Keratinocyte (primary cell): ENCODE measurements at regions not wholly inside any gene's neighbourhood (a gene's known extent, or its start where the extent isn't known, plus 50 kb on each side); places are given as distances from the start of the nearest gene placed in this dataset.

Experiments
- DNase-seq: peaks from one replicate; pipeline ENCODE4 v3.0.0-alpha.2; 2011; ENCODE audit warnings: low read depth, missing footprints, low spot score
- FAIRE-seq: peaks from 2 replicates; lab custom pipeline; 2011; peaks lifted over from hg19 to GRCh38; lab: Jason Lieb, UNC
- H2AFZ ChIP-seq: 2 replicates; pipeline ENCODE4 v1.6.0; 2012; ENCODE audit warnings: low read length, control low read depth, inconsistent platforms; ENCODE audit not compliant: control insufficient read depth
- H3K27ac ChIP-seq: 2 replicates; pipeline ENCODE4 v1.5.1; 2011; ENCODE audit warnings: low read length; ENCODE audit not compliant: control insufficient read depth, insufficient read depth
- H3K27me3 ChIP-seq: 3 replicates; pipeline ENCODE4 v1.6.0; 2011; ENCODE audit warnings: low read length; ENCODE audit not compliant: control insufficient read depth, insufficient read depth; ENCODE audit errors: extremely low read depth
- H3K36me3 ChIP-seq, 2 experiments: 2 replicates in 1 of 2; 3 replicates in 1 of 2; pipeline ENCODE4 v1.5.1; 2011; ENCODE audit warnings: low read length in 2 of 2, mild to moderate bottlenecking in 1 of 2; ENCODE audit not compliant: control insufficient read depth in 2 of 2, insufficient read depth in 2 of 2; ENCODE audit errors: extremely low read depth in 1 of 2
- H3K4me1 ChIP-seq: 3 replicates; pipeline ENCODE4 v1.5.1; 2011; ENCODE audit warnings: low read length; ENCODE audit not compliant: control insufficient read depth, insufficient read depth; ENCODE audit errors: extremely low read depth
- H3K4me2 ChIP-seq: 3 replicates; pipeline ENCODE4 v1.6.0; 2011; ENCODE audit warnings: low read depth, low read length; ENCODE audit not compliant: control insufficient read depth, insufficient read depth; ENCODE audit errors: extremely low read depth
- H3K4me3 ChIP-seq, 3 experiments: fragments of 200-600 bp in 1 of 3; sonication (generic) in 1 of 3; 2 replicates in 2 of 3; 3 replicates in 1 of 3; pipeline ENCODE4 v1.5.1; 2011 to 2016; ENCODE audit warnings: low read length in 3 of 3, mild to moderate bottlenecking in 3 of 3, control low read depth in 2 of 3, inconsistent platforms in 1 of 3, low read depth in 1 of 3, mixed read lengths in 1 of 3, mixed run types in 1 of 3, moderate library complexity in 1 of 3; ENCODE audit not compliant: control insufficient read depth in 2 of 3, insufficient read depth in 2 of 3; ENCODE audit errors: extremely low read depth in 1 of 3
- H3K79me2 ChIP-seq: 2 replicates; pipeline ENCODE4 v1.6.0; 2012; ENCODE audit warnings: low read length; ENCODE audit not compliant: control insufficient read depth, insufficient read depth
- H3K9ac ChIP-seq: 3 replicates; pipeline ENCODE4 v1.6.0; 2011; ENCODE audit warnings: low read length; ENCODE audit not compliant: control insufficient read depth, insufficient read depth; ENCODE audit errors: extremely low read depth
- H3K9me1 ChIP-seq: 3 replicates; pipeline ENCODE4 v1.6.0; 2011; ENCODE audit warnings: low read length; ENCODE audit not compliant: control insufficient read depth, insufficient read depth; ENCODE audit errors: extremely low read depth
- H3K9me3 ChIP-seq: 2 replicates; pipeline ENCODE4 v1.5.1; 2012; ENCODE audit warnings: low read depth, low read length; ENCODE audit not compliant: control insufficient read depth
- H4K20me1 ChIP-seq: 3 replicates; pipeline ENCODE4 v1.6.0; 2011; ENCODE audit warnings: low read length; ENCODE audit not compliant: control insufficient read depth, insufficient read depth; ENCODE audit errors: extremely low read depth
- EZH2 ChIP-seq: IDR thresholded peaks from one replicate; pipeline ENCODE4 v1.6.1; 2012; ENCODE audit warnings: inconsistent platforms, mild to moderate bottlenecking, low read length, moderate library complexity
- dilution Hi-C: fragments of 300-500 bp; cut with MboI; formaldehyde crosslinking; loops from one replicate; pipeline ENCODE4 v1.7.0; 2020; ENCODE audit warnings: low sequenced_read_pairs; ENCODE audit not compliant: extremely low pct_ligation_motif_present
- TF ChIP-seq, protein P1 (sequence below), 3 experiments: IDR thresholded peaks in 1 of 3; conservative IDR thresholded peaks in 1 of 3; optimal IDR thresholded peaks in 1 of 3; 2 replicates in 2 of 3; 3 replicates in 1 of 3; pipeline versions ENCODE3 to v1.5.1; 2011; ENCODE audit warnings: low read length in 3 of 3, mild to moderate bottlenecking in 3 of 3, moderate library complexity in 2 of 3, control low read depth in 1 of 3, inconsistent platforms in 1 of 3; ENCODE audit not compliant: insufficient read depth in 2 of 3; ENCODE audit errors: extremely low read depth in 1 of 3

DNA sequence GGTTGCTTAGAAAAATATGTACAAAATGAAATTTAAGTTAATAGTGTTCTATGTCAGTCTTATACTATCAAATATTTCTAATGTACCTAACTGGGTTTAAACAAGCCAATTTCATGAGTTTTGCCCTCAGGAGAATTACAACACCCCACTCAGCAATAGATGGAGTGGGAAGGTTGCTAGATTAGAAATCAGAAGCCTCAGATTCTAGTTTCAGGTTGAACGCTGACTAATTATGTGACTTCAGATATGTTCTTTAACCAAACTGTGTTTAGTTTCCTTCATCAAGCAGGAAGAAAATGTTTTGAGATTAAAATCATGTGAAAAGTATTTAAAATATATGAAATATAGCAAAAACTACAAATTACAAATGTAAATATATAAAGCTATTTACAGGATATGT lies 133.8 kb upstream of the KCNH7 start:
- Histone ChIP-seq H3K9me3 (no peaks in the 10 kb centered on the region), H3K9me1 (no peaks in the 10 kb centered on the region), H4K20me1 (no peaks in the 10 kb centered on the region), H3K27ac (no peak overlapping the region), H3K79me2 (no peaks in the 10 kb centered on the region), H3K27me3 (no peaks in the 10 kb centered on the region), H3K36me3 (no peaks in the 10 kb centered on the region), H3K4me3 (no peak overlapping the region), H2AFZ (no peak overlapping the region), H3K9ac (no peak overlapping the region), H3K4me2 (no peak overlapping the region), H3K4me1 (no peaks in the 10 kb centered on the region)
- TF ChIP-seq EZH2: no peak
- TF ChIP-seq, protein P1, sequence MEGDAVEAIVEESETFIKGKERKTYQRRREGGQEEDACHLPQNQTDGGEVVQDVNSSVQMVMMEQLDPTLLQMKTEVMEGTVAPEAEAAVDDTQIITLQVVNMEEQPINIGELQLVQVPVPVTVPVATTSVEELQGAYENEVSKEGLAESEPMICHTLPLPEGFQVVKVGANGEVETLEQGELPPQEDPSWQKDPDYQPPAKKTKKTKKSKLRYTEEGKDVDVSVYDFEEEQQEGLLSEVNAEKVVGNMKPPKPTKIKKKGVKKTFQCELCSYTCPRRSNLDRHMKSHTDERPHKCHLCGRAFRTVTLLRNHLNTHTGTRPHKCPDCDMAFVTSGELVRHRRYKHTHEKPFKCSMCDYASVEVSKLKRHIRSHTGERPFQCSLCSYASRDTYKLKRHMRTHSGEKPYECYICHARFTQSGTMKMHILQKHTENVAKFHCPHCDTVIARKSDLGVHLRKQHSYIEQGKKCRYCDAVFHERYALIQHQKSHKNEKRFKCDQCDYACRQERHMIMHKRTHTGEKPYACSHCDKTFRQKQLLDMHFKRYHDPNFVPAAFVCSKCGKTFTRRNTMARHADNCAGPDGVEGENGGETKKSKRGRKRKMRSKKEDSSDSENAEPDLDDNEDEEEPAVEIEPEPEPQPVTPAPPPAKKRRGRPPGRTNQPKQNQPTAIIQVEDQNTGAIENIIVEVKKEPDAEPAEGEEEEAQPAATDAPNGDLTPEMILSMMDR (optimal IDR thresholded peaks at IDR 0.05 in 1 of 3, IDR thresholded peaks at IDR 0.05 in 1 of 3, conservative IDR thresholded peaks at IDR 0.05 in 1 of 3; ENCODE audit: extremely low read depth in 1 of 3, insufficient read depth in 2 of 3, low read length in 3 of 3): no peak
- dilution Hi-C loops: no loop called here
- DNase-seq: no peak
- no peak for FAIRE-seq

DNA sequence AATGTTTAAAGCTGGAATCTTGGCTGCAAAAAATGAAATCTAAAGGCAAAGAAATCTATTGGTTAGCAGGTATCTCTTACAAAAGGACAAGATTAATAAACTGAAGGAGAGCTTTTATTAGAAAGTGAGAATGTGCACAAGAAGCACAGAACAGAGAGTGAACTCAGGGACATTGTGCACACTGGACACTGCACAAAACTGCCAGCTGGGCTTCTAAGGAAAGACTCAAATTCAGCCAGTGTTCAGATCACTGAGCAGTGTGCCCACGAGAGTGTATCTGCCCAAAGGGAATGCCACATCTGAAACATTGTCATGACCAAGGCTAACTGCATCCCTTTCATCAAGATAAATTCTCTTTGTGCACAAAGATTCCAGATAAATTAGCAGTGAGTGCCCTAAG lies 129.7 kb upstream of the KCNH7 start:
- Histone ChIP-seq H2AFZ (no peak overlapping the region), H3K9me3 (no peaks in the 10 kb centered on the region), H3K27me3 (no peaks in the 10 kb centered on the region), H3K36me3 (no peaks in the 10 kb centered on the region), H3K4me3 (no peak overlapping the region), H3K4me1 (no peaks in the 10 kb centered on the region), H3K9ac (no peak overlapping the region), H4K20me1 (no peaks in the 10 kb centered on the region), H3K9me1 (no peaks in the 10 kb centered on the region), H3K27ac (no peak overlapping the region), H3K79me2 (no peaks in the 10 kb centered on the region), H3K4me2 (no peak overlapping the region)
- no peak for DNase-seq
- dilution Hi-C loops: no loop called here
- FAIRE-seq: no peak
- TF ChIP-seq, protein P1 (optimal IDR thresholded peaks at IDR 0.05 in 1 of 3, IDR thresholded peaks at IDR 0.05 in 1 of 3, conservative IDR thresholded peaks at IDR 0.05 in 1 of 3; ENCODE audit: extremely low read depth in 1 of 3, insufficient read depth in 2 of 3, low read length in 3 of 3): no peak
- no peak for TF ChIP-seq EZH2
